GM23338 (cell line): ENCODE measurements at regions not wholly inside any gene's neighbourhood (a gene's known extent, or its start where the extent isn't known, plus 50 kb on each side); places are given as distances from the start of the nearest gene placed in this dataset.

Experiments
- ATAC-seq: fragments of 200-7000 bp; cut with Tn5 transposase; 3 replicates; pipeline ENCODE4 v1.9.1; 2020
- DNase-seq: peaks from one replicate; pipeline ENCODE4 v3.0.0-alpha.2; 2015; ENCODE audit warnings: low spot score
- H2AFZ ChIP-seq: fragments of 200-600 bp; sonication (generic); 2 replicates; pipeline ENCODE4 v1.8.0; 2016; ENCODE audit warnings: antibody characterized with exemption, mild to moderate bottlenecking, moderate library complexity
- H3F3A ChIP-seq: fragments of 200-600 bp; sonication (generic); replicated peaks from 2 replicates; pipeline ENCODE4 v1.8.0; 2017; ENCODE audit warnings: antibody characterized with exemption, mixed run types, low read depth
- H3K27ac ChIP-seq: fragments of 200-600 bp; sonication (generic); 2 replicates; pipeline ENCODE4 v1.6.1; 2016; ENCODE audit warnings: low read depth
- H3K27me3 ChIP-seq: fragments of 200-600 bp; sonication (generic); 2 replicates; pipeline ENCODE4 v1.8.0; 2016; ENCODE audit warnings: mild to moderate bottlenecking, mixed run types, moderate library complexity; ENCODE audit not compliant: insufficient read depth
- H3K36me3 ChIP-seq: fragments of 200-600 bp; sonication (generic); 2 replicates; pipeline ENCODE4 v1.8.0; 2016; ENCODE audit warnings: mild to moderate bottlenecking; ENCODE audit not compliant: insufficient read depth
- H3K4me1 ChIP-seq: fragments of 200-600 bp; sonication (generic); 2 replicates; pipeline ENCODE4 v1.8.0; 2016; ENCODE audit warnings: mild to moderate bottlenecking, moderate library complexity; ENCODE audit not compliant: insufficient read depth
- H3K4me2 ChIP-seq: fragments of 200-600 bp; sonication (generic); 2 replicates; pipeline ENCODE4 v1.7.1; 2017; ENCODE audit warnings: mixed run types
- H3K4me3 ChIP-seq: fragments of 200-600 bp; sonication (generic); 2 replicates; pipeline ENCODE4 v1.6.1; 2016; ENCODE audit warnings: mixed run types
- H3K79me2 ChIP-seq: fragments of 200-600 bp; sonication (generic); replicated peaks from 2 replicates; pipeline ENCODE4 v1.8.0; 2017; ENCODE audit warnings: mild to moderate bottlenecking; ENCODE audit not compliant: insufficient read depth
- H3K9me2 ChIP-seq: fragments of 200-600 bp; sonication (generic); 2 replicates; pipeline ENCODE4 v1.8.0; 2017; ENCODE audit not compliant: insufficient read depth
- H4K20me1 ChIP-seq: fragments of 200-600 bp; sonication (generic); replicated peaks from 2 replicates; pipeline ENCODE4 v1.8.0; 2017; ENCODE audit warnings: mild to moderate bottlenecking; ENCODE audit not compliant: insufficient read depth
- H3K27ac Mint-ChIP-seq: 2 replicates; pipeline ENCODE4 v1.8.0; 2020; ENCODE audit warnings: inconsistent platforms, mild to moderate bottlenecking, moderate library complexity, mixed read lengths
- H3K27me3 Mint-ChIP-seq: 3 replicates; pipeline ENCODE4 v1.8.0; 2022; ENCODE audit warnings: low read depth, mild to moderate bottlenecking, moderate library complexity, mixed read lengths, inconsistent platforms; ENCODE audit not compliant: insufficient read depth, poor library complexity
- H3K36me3 Mint-ChIP-seq: 3 replicates; pipeline ENCODE4 v1.8.0; 2021; ENCODE audit warnings: low read depth, mild to moderate bottlenecking, inconsistent platforms, moderate library complexity, mixed read lengths
- H3K4me1 Mint-ChIP-seq: 3 replicates; pipeline ENCODE4 v1.8.0; 2020; ENCODE audit warnings: mild to moderate bottlenecking, inconsistent platforms, mixed read lengths
- H3K4me3 Mint-ChIP-seq: 3 replicates; pipeline ENCODE4 v1.8.0; 2021; ENCODE audit warnings: moderate library complexity, mild to moderate bottlenecking, inconsistent platforms, mixed read lengths
- H3K9me3 Mint-ChIP-seq: 3 replicates; pipeline ENCODE4 v1.8.0; 2020; ENCODE audit warnings: moderate library complexity, mild to moderate bottlenecking, inconsistent platforms, mixed read lengths
- EZH2 ChIP-seq: fragments of 200-600 bp; sonication (generic); IDR thresholded peaks from one replicate; pipeline ENCODE4 v1.8.0; 2017; ENCODE audit warnings: antibody characterized with exemption, mild to moderate bottlenecking, low read depth; ENCODE audit not compliant: unreplicated experiment
- EZH2phosphoT487 ChIP-seq: fragments of 200-600 bp; sonication (generic); IDR thresholded peaks from one replicate; pipeline ENCODE4 v1.8.1; 2018; ENCODE audit warnings: antibody characterized with exemption; ENCODE audit not compliant: unreplicated experiment
- JUNB ChIP-seq: IDR thresholded peaks from one replicate; pipeline ENCODE4 v1.6.1; 2016; ENCODE audit warnings: antibody characterized with exemption; ENCODE audit not compliant: unreplicated experiment
- POLR2AphosphoS5 ChIP-seq: IDR thresholded peaks from 2 replicates; pipeline ENCODE4 v1.6.1; 2016; ENCODE audit warnings: antibody characterized with exemption, low read depth
- STAT1 ChIP-seq: IDR thresholded peaks from one replicate; pipeline ENCODE4 v1.6.1; 2016; ENCODE audit warnings: antibody characterized with exemption; ENCODE audit not compliant: unreplicated experiment
- ZNF114 ChIP-seq: fragments of 250-450 bp; sonication (Bioruptor Pico); IDR thresholded peaks from 2 replicates; pipeline ENCODE4 v1.5.0; 2020; ENCODE audit warnings: mild to moderate bottlenecking, moderate library complexity
- ZNF462 ChIP-seq: fragments of 250-450 bp; sonication (Bioruptor Pico); IDR thresholded peaks from 2 replicates; pipeline ENCODE4 v1.5.0; 2020; ENCODE audit warnings: mild to moderate bottlenecking, moderate library complexity

GRCh38 chr11:59281177-59281576 lies 68.5 kb upstream of the MPEG1 start (continued):
- TF ChIP-seq ZNF462 (CRISPR knock-in tag) (no peak), EZH2phosphoT487 (no peak), JUNB (no peak)

GRCh38 chr11:59273373-59273841 lies 60.7 kb upstream of the MPEG1 start:
- peaks cover 3% of the 10 kb centered on the region for H3K27me3 Mint-ChIP-seq
- H3K27me3 ChIP-seq = no peaks in the 10 kb centered on the region
- no peak for TF ChIP-seq EZH2
- no peak for TF ChIP-seq ZNF462 (CRISPR knock-in tag)
- no peak for TF ChIP-seq ZNF114 (CRISPR knock-in tag)
- TF ChIP-seq EZH2phosphoT487 = no peak
- TF ChIP-seq STAT1 = no peak
- no peak for TF ChIP-seq JUNB
- TF ChIP-seq POLR2AphosphoS5 = no peak

More at GRCh38 chr11:59273373-59273841, 60.7 kb upstream of the MPEG1 start:
- Histone ChIP-seq H3K4me3 (no peak overlapping the region), H3K36me3 (no peaks in the 10 kb centered on the region), H3K27ac (no peak overlapping the region), H4K20me1 (no peaks in the 10 kb centered on the region), H3K79me2 (no peaks in the 10 kb centered on the region), H3K4me1 (no peaks in the 10 kb centered on the region), H3K9me2 (no peaks in the 10 kb centered on the region), H3K4me2 (no peak overlapping the region), H3F3A (no peaks in the 10 kb centered on the region), H2AFZ (no peak overlapping the region)
- no peaks in the 10 kb centered on the region for H3K4me1 Mint-ChIP-seq
- ATAC-seq (no peak), DNase-seq (no peak)
- peaks cover 2% of the 10 kb centered on the region; the same call in 1 of the 3 replicates for H3K36me3 Mint-ChIP-seq
- peaks cover 35% of the 10 kb centered on the region for H3K9me3 Mint-ChIP-seq
- no peak overlapping the region for H3K4me3 Mint-ChIP-seq
- H3K27ac Mint-ChIP-seq = no peak overlapping the region
